ENCODE measurements at regions not wholly inside any gene's neighbourhood (a gene's known extent, or its start where the extent isn't known, plus 50 kb on each side); places are given as distances from the start of the nearest gene placed in this dataset.

DNA sequence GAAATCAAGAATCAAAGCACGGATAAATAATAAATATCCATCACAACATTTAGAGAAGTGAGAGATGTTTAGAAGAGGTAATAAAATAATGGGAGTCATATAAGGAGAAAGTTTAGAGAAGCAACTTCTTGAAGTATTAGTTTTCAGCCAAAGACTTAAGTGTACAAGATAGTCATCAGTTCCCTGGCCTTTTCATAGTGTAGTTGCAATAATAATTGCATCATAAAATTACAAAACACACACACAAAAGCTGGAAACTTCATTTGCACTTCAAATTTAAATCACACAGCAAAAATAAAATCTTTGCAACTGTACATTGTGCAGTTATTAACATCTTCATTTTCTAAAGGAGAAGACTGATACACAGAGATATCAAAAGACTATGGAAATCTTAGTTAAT is 319.1 kb upstream of the RGMB start:
- CTCF ChIA-PET = no interaction called here
- TF ChIP-seq TARDBP (IDR thresholded peaks at IDR 0.05) = no peak
- no peak for TF ChIP-seq ELF4 (IDR thresholded peaks at IDR 0.05)
- TF ChIP-seq FOXM1 (IDR thresholded peaks at IDR 0.05; ENCODE audit: borderline replicate concordance) = no peak
- TF ChIP-seq HDGF (IDR thresholded peaks at IDR 0.05; ENCODE audit: borderline replicate concordance) = no peak
- TF ChIP-seq ARNT (IDR thresholded peaks at IDR 0.05) = no peak
- no peak for TF ChIP-seq CTBP1 (IDR thresholded peaks at IDR 0.05; ENCODE audit: borderline replicate concordance)
- no peak for TF ChIP-seq ZNF384 (IDR thresholded peaks at IDR 0.05)
- TF ChIP-seq SP1 (IDR thresholded peaks at IDR 0.05) = no peak
- TF ChIP-seq BHLHE40 (IDR thresholded peaks at IDR 0.05; ENCODE audit: borderline replicate concordance) = no peak
- no peak for TF ChIP-seq SUZ12 (IDR thresholded peaks at IDR 0.05)
- no peak for DNase-seq (ENCODE audit: extremely low spot score)
- POLR2A ChIA-PET = no interaction called here

- ChIA-PET POLR2A (no interaction called here), CTCF (no interaction called here)
- TF ChIP-seq PKNOX1 (IDR thresholded peaks at IDR 0.05) (no peak), ZNF384 (IDR thresholded peaks at IDR 0.05) (no peak)
- DNase-seq (ENCODE audit: extremely low spot score) = no peak
These were observed 318.6 kb upstream of the RGMB start for GRCh38 chr5:98454904-98455303.

DNA sequence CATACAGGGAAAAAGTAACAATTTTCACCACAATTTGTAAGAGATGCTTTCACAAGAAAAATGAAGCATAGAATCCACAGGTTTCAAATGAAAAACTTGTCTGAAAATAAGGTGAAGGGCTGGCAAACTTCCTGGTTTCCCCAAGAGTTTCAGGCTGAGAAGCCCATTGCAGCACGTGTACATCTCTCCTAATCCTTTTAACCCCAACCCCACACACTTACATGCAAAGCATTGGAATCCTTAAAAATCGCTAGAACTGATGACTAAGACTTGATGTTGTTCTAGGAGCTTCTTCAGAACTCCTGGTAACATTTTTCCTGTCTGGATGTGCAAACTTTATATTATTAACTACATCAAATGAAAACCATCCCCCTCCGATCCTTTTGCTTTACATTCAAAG is 317.8 kb upstream of the RGMB start:
- POLR2A ChIA-PET = no interaction called here

DNA sequence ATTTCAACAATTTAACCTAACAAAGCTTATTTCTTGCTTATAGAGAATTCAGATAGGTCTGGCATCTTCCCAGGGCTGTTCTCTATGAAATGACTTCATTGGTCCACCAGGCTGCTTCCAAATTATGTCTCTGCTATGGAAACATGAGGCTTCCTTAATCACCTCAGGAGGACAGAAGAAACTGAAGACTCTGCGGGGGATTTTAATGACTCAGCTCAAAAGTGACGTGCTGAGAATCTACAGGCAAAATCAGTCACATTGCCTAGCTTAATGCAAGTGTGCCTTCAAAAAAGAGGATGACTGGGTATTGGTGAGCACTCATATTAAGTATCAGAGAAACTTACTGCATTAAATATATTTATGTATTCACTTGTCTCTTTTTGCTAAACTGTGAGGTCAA is 315.5 kb upstream of the RGMB start:
- DNase-seq (ENCODE audit: extremely low spot score) = no peak
- TF ChIP-seq HDGF (IDR thresholded peaks at IDR 0.05; ENCODE audit: borderline replicate concordance) (no peak), ELF4 (IDR thresholded peaks at IDR 0.05) (no peak), FOXA1 (IDR thresholded peaks at IDR 0.05) (no peak), PKNOX1 (IDR thresholded peaks at IDR 0.05) (no peak), SUZ12 (IDR thresholded peaks at IDR 0.05) (no peak), CTBP1 (IDR thresholded peaks at IDR 0.05; ENCODE audit: borderline replicate concordance) (no peak), LEF1 (IDR thresholded peaks at IDR 0.05; ENCODE audit: borderline replicate concordance) (no peak), FOXM1 (IDR thresholded peaks at IDR 0.05; ENCODE audit: borderline replicate concordance) (no peak), L3MBTL2 (conservative IDR thresholded peaks at IDR 0.05) (no peak), TARDBP (IDR thresholded peaks at IDR 0.05) (no peak), NFRKB (IDR thresholded peaks at IDR 0.05) (no peak), SP1 (IDR thresholded peaks at IDR 0.05) (no peak), ARNT (IDR thresholded peaks at IDR 0.05) (no peak), BHLHE40 (IDR thresholded peaks at IDR 0.05; ENCODE audit: borderline replicate concordance) (no peak)
- ChIA-PET CTCF (no interaction called here), POLR2A (no interaction called here)

More for the DNA sequence above, 317.8 kb upstream of the RGMB start:
- TF ChIP-seq SP1 (IDR thresholded peaks at IDR 0.05) (no peak), ZNF384 (IDR thresholded peaks at IDR 0.05) (no peak), PKNOX1 (IDR thresholded peaks at IDR 0.05) (no peak), CTBP1 (IDR thresholded peaks at IDR 0.05; ENCODE audit: borderline replicate concordance) (no peak), ARNT (IDR thresholded peaks at IDR 0.05) (no peak), LEF1 (IDR thresholded peaks at IDR 0.05; ENCODE audit: borderline replicate concordance) (no peak)
- no peak for DNase-seq (ENCODE audit: extremely low spot score)
- CTCF ChIA-PET = no interaction called here

GRCh38 chr5:98458726-98459125 is 314.7 kb upstream of the RGMB start:
- POLR2A ChIA-PET = no interaction called here
- no peak for DNase-seq (ENCODE audit: extremely low spot score)
- no peak for TF ChIP-seq LEF1 (IDR thresholded peaks at IDR 0.05; ENCODE audit: borderline replicate concordance)
- TF ChIP-seq BHLHE40 (IDR thresholded peaks at IDR 0.05; ENCODE audit: borderline replicate concordance) = no peak
- TF ChIP-seq ZNF384 (IDR thresholded peaks at IDR 0.05) = no peak
- no peak for TF ChIP-seq ELF4 (IDR thresholded peaks at IDR 0.05)
- no peak for TF ChIP-seq FOXA1 (IDR thresholded peaks at IDR 0.05)
- TF ChIP-seq ARNT (IDR thresholded peaks at IDR 0.05) = no peak
- TF ChIP-seq PKNOX1 (IDR thresholded peaks at IDR 0.05) = no peak
- no peak for TF ChIP-seq FOXM1 (IDR thresholded peaks at IDR 0.05; ENCODE audit: borderline replicate concordance)
- TF ChIP-seq CTBP1 (IDR thresholded peaks at IDR 0.05; ENCODE audit: borderline replicate concordance) = no peak
- TF ChIP-seq HDGF (IDR thresholded peaks at IDR 0.05; ENCODE audit: borderline replicate concordance) = no peak
- TF ChIP-seq TARDBP (IDR thresholded peaks at IDR 0.05) = no peak
- TF ChIP-seq FOXK2 (IDR thresholded peaks at IDR 0.05) = no peak
- CTCF ChIA-PET = no interaction called here

DNA sequence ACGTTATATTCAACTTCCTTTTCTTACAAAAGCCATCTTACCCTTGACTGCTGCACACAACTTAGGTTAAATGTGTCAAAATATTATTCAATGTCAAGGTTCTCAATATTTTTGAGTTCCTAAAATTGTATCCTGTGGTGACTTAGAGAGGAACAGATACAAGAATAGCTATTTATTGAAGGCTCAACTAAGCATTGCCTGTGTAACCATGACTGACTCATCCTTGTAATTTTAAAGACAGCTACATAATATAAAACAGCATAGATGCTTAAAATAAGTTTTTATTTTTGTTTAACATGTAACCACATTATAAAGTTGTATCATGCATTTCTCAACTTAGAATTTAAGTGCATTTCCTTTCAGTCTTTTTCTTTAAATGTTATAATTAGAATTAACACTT is 312.9 kb upstream of the RGMB start:
- DNase-seq (ENCODE audit: extremely low spot score) = no peak
- TF ChIP-seq HDGF (IDR thresholded peaks at IDR 0.05; ENCODE audit: borderline replicate concordance) (no peak), ELF4 (IDR thresholded peaks at IDR 0.05) (no peak), SP1 (IDR thresholded peaks at IDR 0.05) (no peak), TARDBP (IDR thresholded peaks at IDR 0.05) (no peak), PKNOX1 (IDR thresholded peaks at IDR 0.05) (no peak), FOXA1 (IDR thresholded peaks at IDR 0.05) (no peak), FOXK2 (IDR thresholded peaks at IDR 0.05) (no peak), NFRKB (IDR thresholded peaks at IDR 0.05) (no peak), ARNT (IDR thresholded peaks at IDR 0.05) (no peak)
- CTCF ChIA-PET = no interaction called here
- POLR2A ChIA-PET = no interaction called here
